Transverse colon (tissue), 4 donors: ENCODE measurements at regions not wholly inside any gene's neighbourhood (a gene's known extent, or its start where the extent isn't known, plus 50 kb on each side); places are given as distances from the start of the nearest gene placed in this dataset.

Experiments used
- DNase-seq: peaks from one replicate; pipeline ENCODE4 v3.0.0-alpha.2; 2019
- H3K27ac ChIP-seq, 4 donors: fragments of 200-600 bp; sonication (generic); 2 replicates each; pipeline ENCODE4 v1.5.1; 2016 to 2018; ENCODE audit warnings: inconsistent platforms in 4 of 4
- H3K27me3 ChIP-seq: fragments of 200-600 bp; sonication (generic); 2 replicates; pipeline ENCODE4 v1.5.1; 2017; ENCODE audit warnings: inconsistent platforms
- H3K36me3 ChIP-seq, 4 donors: fragments of 200-600 bp; sonication (generic); 2 replicates each; pipeline ENCODE4 v1.5.1; 2017 to 2019; ENCODE audit warnings: inconsistent platforms in 4 of 4
- H3K4me1 ChIP-seq, 4 donors: fragments of 200-600 bp; sonication (generic); 2 replicates each; pipeline ENCODE4 v1.5.1; 2017 to 2020; ENCODE audit warnings: inconsistent platforms in 4 of 4
- H3K4me3 ChIP-seq, 4 donors: fragments of 200-600 bp; sonication (generic); 1 replicate in 1 of 4; 2 replicates in 3 of 4; pipeline versions ENCODE4 v1.5.1 to v1.6.1; 2017 to 2019; ENCODE audit warnings: inconsistent platforms in 4 of 4
- H3K9me3 ChIP-seq, 2 donors: fragments of 200-600 bp; sonication (generic); 2 replicates each; pipeline ENCODE4 v1.5.1; 2017 to 2019; ENCODE audit warnings: inconsistent platforms in 2 of 2
- EP300 ChIP-seq: sonication (generic); formaldehyde crosslinking; IDR thresholded peaks from one replicate; pipeline ENCODE4 v1.6.1; 2017; ENCODE audit warnings: antibody characterized with exemption, low read depth
- POLR2A ChIP-seq: fragments of 450-650 bp; IDR thresholded peaks from one replicate; pipeline ENCODE4 v1.6.1; 2016; ENCODE audit warnings: antibody characterized with exemption, mild to moderate bottlenecking, moderate library complexity
- POLR2AphosphoS5 ChIP-seq, 3 donors: sonication (generic); formaldehyde crosslinking; IDR thresholded peaks; one replicate each; pipeline ENCODE4 v1.6.1; 2016; ENCODE audit warnings: antibody characterized with exemption in 3 of 3
- WGBS, 2 donors: methylation state at CpG; one replicate each; pipeline ENCODE4 v1.1.5; 2018; ENCODE audit warnings: low coverage in 1 of 2; 5-methylcytosine and 5-hydroxymethylcytosine counted together
- in situ Hi-C, 4 donors: fragments of 200-750 bp; cut with MboI; loops; one replicate each; pipeline versions ENCODE4 v1.15.0 to v1.15.1; 2017; ENCODE audit warnings: low sequenced_read_pairs in 3 of 4, low pct_ligation_motif_present in 1 of 4, low pct_unique_long_range_greater_than_20kb in 1 of 4
- intact Hi-C: fragments of 100-400 bp; cut with DNase I; formaldehyde crosslinking; loops from one replicate; pipeline ENCODE4 v1.15.1; 2023; ENCODE audit warnings: low total_unique reads
- TF ChIP-seq, protein P1 (sequence below), 5 experiments: fragments of 200-600 bp in 3 of 5; fragments of 450-650 bp in 2 of 5; sonication (generic) in 3 of 5; IDR thresholded peaks; 1 replicate in 2 of 5; 2 replicates in 3 of 5; pipeline ENCODE4 v1.5.1; 2016 to 2017; ENCODE audit warnings: antibody characterized with exemption in 5 of 5, inconsistent platforms in 3 of 5, mild to moderate bottlenecking in 2 of 5, moderate library complexity in 1 of 5

DNA sequence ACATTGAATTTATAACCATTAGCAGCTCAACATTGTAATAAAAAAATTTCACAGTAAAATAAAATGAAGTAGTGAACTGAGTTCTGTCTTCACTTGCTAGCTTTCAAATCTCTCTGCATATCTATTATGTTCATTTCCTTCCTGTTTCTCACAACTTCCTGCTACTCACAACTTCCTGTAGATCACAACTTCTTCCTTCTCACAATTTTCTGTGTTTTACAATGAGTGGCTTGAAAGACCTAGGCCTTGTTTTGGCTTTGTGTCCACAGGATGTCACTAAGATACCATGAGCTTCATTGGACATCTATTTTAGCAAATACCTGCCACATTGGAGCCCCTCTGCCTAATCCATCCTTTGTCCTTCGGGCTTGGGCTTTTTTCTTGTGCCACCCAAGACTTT is 480.3 kb upstream of the ADAMTS16 start:
- intact Hi-C loops (no loop called here), in situ Hi-C loops (no loop called here)
- 14 to 58% methylated on average over 1 of the region's 1 CpG for WGBS, 2 donors
- Histone ChIP-seq H3K27me3 (no peaks in the 10 kb centered on the region), H3K9me3 (no peaks in the 10 kb centered on the region), H3K36me3 (no peaks in the 10 kb centered on the region), H3K27ac (no peak overlapping the region), H3K4me1 (no peaks in the 10 kb centered on the region), H3K4me3 (no peak overlapping the region)
- TF ChIP-seq POLR2AphosphoS5 (IDR thresholded peaks at IDR 0.05), result no peak
- TF ChIP-seq, protein P1, sequence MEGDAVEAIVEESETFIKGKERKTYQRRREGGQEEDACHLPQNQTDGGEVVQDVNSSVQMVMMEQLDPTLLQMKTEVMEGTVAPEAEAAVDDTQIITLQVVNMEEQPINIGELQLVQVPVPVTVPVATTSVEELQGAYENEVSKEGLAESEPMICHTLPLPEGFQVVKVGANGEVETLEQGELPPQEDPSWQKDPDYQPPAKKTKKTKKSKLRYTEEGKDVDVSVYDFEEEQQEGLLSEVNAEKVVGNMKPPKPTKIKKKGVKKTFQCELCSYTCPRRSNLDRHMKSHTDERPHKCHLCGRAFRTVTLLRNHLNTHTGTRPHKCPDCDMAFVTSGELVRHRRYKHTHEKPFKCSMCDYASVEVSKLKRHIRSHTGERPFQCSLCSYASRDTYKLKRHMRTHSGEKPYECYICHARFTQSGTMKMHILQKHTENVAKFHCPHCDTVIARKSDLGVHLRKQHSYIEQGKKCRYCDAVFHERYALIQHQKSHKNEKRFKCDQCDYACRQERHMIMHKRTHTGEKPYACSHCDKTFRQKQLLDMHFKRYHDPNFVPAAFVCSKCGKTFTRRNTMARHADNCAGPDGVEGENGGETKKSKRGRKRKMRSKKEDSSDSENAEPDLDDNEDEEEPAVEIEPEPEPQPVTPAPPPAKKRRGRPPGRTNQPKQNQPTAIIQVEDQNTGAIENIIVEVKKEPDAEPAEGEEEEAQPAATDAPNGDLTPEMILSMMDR (IDR thresholded peaks at IDR 0.05), result no peak
- TF ChIP-seq POLR2A, result no peak
- no peak for TF ChIP-seq EP300
- no peak for DNase-seq

DNA sequence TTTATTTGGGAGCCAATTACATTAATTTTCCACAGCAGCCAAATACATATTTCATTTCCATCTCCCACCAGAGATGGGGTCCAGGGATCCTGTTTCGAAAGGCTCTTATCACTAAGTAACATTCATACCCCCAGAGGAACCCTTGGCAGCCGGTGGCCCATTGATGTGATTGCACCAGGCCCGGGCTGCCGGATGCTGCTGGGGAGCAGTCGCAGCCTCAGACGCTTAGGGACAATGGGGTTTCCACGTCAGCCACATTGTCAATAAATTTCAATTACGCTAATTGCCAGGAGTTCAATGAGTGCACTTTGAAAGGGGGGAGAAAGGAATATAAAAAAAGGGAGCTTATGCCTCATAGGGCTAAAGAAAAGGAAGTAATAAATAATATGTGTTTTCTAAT is 478.8 kb upstream of the ADAMTS16 start:
- TF ChIP-seq EP300 (no peak), POLR2A (no peak), POLR2AphosphoS5 (IDR thresholded peaks at IDR 0.05) (no peak)
- TF ChIP-seq, protein P1 (IDR thresholded peaks at IDR 0.05), result no peak
- no peak for DNase-seq
- Histone ChIP-seq H3K36me3 (no peaks in the 10 kb centered on the region), H3K27ac (no peak overlapping the region), H3K27me3 (no peaks in the 10 kb centered on the region), H3K4me3 (no peak overlapping the region), H3K4me1 (no peaks in the 10 kb centered on the region), H3K9me3 (no peaks in the 10 kb centered on the region)
- 58 to 81% methylated on average over 2 to 8 of the region's 8 CpGs for WGBS, 2 donors
- intact Hi-C loops, result no loop called here
- in situ Hi-C loops, result no loop called here

DNA sequence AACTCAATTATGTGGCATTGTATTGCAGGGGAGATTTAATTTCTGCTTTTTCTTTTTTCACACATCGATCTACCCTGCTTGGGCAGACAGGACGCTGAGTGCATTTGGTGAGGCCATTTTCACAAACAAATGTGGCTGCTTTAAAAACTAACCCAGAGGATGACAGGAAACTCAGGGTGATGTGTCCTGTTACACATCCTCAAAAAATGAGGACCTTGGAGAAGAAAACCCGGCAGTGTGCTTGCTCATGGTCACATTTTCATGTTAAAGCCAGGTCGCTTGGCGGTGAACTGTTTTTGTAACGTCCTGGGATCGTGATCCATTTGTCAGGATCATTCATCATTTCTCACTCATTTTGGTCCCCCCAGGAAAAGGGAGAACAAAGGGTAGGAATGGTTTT is 478.3 kb upstream of the ADAMTS16 start:
- Histone ChIP-seq H3K4me3 (no peak overlapping the region), H3K36me3 (no peaks in the 10 kb centered on the region), H3K9me3 (no peaks in the 10 kb centered on the region), H3K27me3 (no peaks in the 10 kb centered on the region), H3K27ac (no peak overlapping the region), H3K4me1 (no peaks in the 10 kb centered on the region)
- in situ Hi-C loops, result no loop called here
- TF ChIP-seq, protein P1 (IDR thresholded peaks at IDR 0.05), result no peak
- TF ChIP-seq POLR2AphosphoS5 (IDR thresholded peaks at IDR 0.05) (no peak), EP300 (no peak), POLR2A (no peak)
- intact Hi-C loops, result no loop called here
- WGBS, 2 donors, result 78 to 87% methylated on average over 7 of the region's 7 CpGs
- DNase-seq, result no peak

DNA sequence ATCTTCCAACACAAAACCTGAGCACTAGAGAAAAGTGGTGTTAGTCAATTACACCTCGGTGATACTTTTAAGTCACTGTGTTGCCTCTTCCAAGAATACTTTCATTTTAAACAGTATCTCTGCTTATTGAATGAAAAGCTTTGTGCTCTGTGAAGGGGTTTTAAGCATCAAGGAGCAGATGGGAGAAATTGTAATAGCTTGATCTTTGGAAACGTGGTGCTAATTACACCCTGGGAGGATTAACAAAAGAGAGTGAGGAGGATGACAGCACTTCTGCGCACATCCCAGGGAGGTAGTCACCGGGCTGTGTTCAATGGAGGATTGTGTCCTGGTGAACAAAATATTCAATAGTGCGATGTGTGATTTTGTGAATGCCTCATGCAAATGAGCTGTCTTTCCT is 477.4 kb upstream of the ADAMTS16 start:
- in situ Hi-C loops (no loop called here), intact Hi-C loops (no loop called here)
- no peak for DNase-seq
- Histone ChIP-seq H3K36me3 (no peaks in the 10 kb centered on the region), H3K27me3 (no peaks in the 10 kb centered on the region), H3K4me1 (no peaks in the 10 kb centered on the region), H3K4me3 (no peak overlapping the region), H3K27ac (no peak overlapping the region), H3K9me3 (no peaks in the 10 kb centered on the region)
- WGBS, 2 donors, result 79 to 84% methylated on average over 5 of the region's 5 CpGs
- TF ChIP-seq POLR2A, result no peak
- TF ChIP-seq, protein P1 (IDR thresholded peaks at IDR 0.05), result no peak
- TF ChIP-seq POLR2AphosphoS5 (IDR thresholded peaks at IDR 0.05), result no peak
- TF ChIP-seq EP300, result no peak
